HG03066 (cell line): ENCODE measurements at regions not wholly inside any gene's neighbourhood (a gene's known extent, or its start where the extent isn't known, plus 50 kb on each side); places are given as distances from the start of the nearest gene placed in this dataset.

Experiments
- ATAC-seq: cut with Tn5 transposase; IDR thresholded peaks from one replicate; pipeline ENCODE4 v1.9.1; 2021; ENCODE audit warnings: low read depth; ENCODE audit not compliant: unreplicated experiment

- ATAC-seq = no peak
Measured at GRCh38 chr3:150079029-150079739, 108.5 kb upstream of the PFN2 start.

- no peak for ATAC-seq
Measured at GRCh38 chr3:150077581-150078247, 107.0 kb upstream of the PFN2 start.

GRCh38 chr3:150077107-150077506 lies 106.4 kb upstream of the PFN2 start:
- no peak for ATAC-seq

- ATAC-seq = no peak
Measured at GRCh38 chr3:150076443-150076842, 105.7 kb upstream of the PFN2 start.

GRCh38 chr3:150075417-150075865 lies 104.7 kb upstream of the PFN2 start:
- no peak for ATAC-seq

- peak; percentile 49 for ATAC-seq
Measured at GRCh38 chr3:150074697-150075416, 104.2 kb upstream of the PFN2 start.

- peak; percentile 48 for ATAC-seq
Measured at GRCh38 chr3:150074277-150074676, 103.6 kb upstream of the PFN2 start.

- ATAC-seq = no peak
Measured at GRCh38 chr3:150073513-150073912, 102.8 kb upstream of the PFN2 start.

GRCh38 chr3:150073031-150073430 lies 102.3 kb upstream of the PFN2 start:
- no peak for ATAC-seq

GRCh38 chr3:150072576-150072975 lies 101.9 kb upstream of the PFN2 start:
- ATAC-seq = no peak

GRCh38 chr3:150070271-150070670 lies 99.6 kb upstream of the PFN2 start:
- ATAC-seq = no peak

- no peak for ATAC-seq
Measured at GRCh38 chr3:150069633-150070032, 98.9 kb upstream of the PFN2 start.

- no peak for ATAC-seq
Measured at GRCh38 chr3:150069154-150069527, 98.4 kb upstream of the PFN2 start.

GRCh38 chr3:150068440-150069153 lies 97.9 kb upstream of the PFN2 start:
- ATAC-seq = no peak

- no peak for ATAC-seq
Measured at GRCh38 chr3:150067561-150067960, 96.9 kb upstream of the PFN2 start.

- ATAC-seq = no peak
Measured at GRCh38 chr3:150064971-150065370, 94.3 kb upstream of the PFN2 start.

- ATAC-seq = no peak
Measured at GRCh38 chr3:150063237-150063636, 92.5 kb upstream of the PFN2 start.

- ATAC-seq = no peak
Measured at GRCh38 chr3:150062492-150062891, 91.8 kb upstream of the PFN2 start.

GRCh38 chr3:150061288-150062024 lies 90.8 kb upstream of the PFN2 start:
- ATAC-seq = no peak

- no peak for ATAC-seq
Measured at GRCh38 chr3:150059729-150060128, 89.0 kb upstream of the PFN2 start.
